GM18907 (cell line): ENCODE measurements at regions not wholly inside any gene's neighbourhood (a gene's known extent, or its start where the extent isn't known, plus 50 kb on each side); places are given as distances from the start of the nearest gene placed in this dataset.

Experiments used
- ATAC-seq: cut with Tn5 transposase; IDR thresholded peaks from one replicate; pipeline ENCODE4 v1.9.1; 2021; ENCODE audit warnings: mild to moderate bottlenecking, moderate library complexity; ENCODE audit not compliant: unreplicated experiment

GRCh38 chr5:53825016-53825415 is 264.6 kb downstream of the NDUFS4 start:
- ATAC-seq: no peak

DNA sequence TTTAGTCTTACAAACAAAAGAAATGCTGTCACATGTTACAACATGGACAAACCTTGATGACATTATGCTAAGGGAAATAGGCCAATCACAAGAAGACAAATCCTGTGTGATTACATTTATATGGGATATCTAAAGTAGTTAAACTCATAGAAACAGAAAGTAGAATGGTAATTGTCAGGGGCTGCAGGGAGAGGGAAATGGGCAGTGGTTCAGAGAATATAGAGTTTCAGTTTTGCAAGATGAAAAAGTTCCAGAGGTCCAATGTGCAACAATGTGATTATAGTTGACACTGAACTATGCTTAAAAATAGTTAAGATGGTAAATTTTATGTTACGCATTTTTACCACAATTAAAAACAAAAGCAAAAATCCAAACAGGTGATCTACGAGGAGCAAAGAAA is 265.5 kb downstream of the NDUFS4 start:
- no peak for ATAC-seq

GRCh38 chr5:53826504-53826903 is 266.1 kb downstream of the NDUFS4 start:
- no peak for ATAC-seq

GRCh38 chr5:53827211-53827651 is 266.8 kb downstream of the NDUFS4 start:
- ATAC-seq: no peak

DNA sequence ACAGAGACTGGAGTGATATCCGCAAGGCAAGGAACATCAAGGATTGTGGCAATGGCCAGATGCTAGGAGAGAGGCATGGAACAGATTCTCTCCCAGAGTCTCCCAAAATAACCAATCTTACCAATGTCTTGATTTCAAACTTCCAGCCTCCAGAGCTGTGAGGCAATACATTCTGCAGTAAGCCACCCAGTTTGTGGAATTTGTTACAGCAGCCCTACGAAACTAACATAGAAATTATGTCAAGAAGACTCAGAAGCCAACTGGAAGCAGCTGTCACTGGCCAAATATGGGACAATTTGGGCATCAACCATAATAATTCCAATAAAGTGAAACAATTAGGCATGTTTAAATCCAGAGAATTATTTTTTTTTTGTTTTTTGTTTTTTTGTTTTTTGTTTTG is 271.1 kb downstream of the NDUFS4 start:
- no peak for ATAC-seq
